ENCODE measurements at regions not wholly inside any gene's neighbourhood (a gene's known extent, or its start where the extent isn't known, plus 50 kb on each side); places are given as distances from the start of the nearest gene placed in this dataset.

DNA sequence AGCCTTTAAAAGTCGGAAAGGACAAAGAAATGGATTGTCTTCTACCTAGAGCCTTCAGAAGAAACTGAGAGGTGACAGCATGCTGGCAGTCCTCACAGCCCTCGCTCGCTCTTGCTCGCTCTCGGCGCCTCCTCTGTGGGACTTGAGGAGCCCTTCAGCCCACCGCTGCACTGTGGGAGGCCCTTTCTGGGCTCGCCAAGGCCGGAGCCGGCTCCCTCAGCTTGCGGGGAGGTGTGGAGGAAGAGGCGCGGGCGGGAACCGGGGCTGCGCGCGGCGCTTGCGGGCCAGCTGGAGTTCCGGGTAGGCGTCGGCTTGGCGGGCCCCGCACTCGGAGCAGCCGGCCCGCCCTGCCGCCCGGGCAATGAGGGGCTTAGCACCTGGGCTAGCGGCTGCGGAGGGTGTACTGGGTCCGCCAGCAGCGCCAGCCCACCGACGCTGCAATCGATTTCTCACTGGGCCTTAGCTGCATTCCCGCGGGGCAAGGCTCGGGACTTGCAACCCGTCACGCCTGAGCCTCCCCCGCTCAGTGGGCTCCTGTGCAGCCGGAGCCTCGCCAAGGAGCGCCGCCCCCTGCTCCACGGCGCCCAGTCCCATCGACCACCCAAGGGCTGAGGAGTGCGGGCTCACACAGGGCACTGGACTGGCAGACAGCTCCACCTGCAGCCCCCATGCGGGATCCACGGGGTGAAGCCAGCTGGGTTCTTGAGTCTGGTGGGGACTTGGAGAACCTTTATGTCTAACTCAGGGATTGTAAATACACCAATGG lies 953.8 kb upstream of the GBE1 start:
- no peak for TF ChIP-seq POLR2A (IDR thresholded peaks at IDR 0.05)
- TF ChIP-seq, protein P1, sequence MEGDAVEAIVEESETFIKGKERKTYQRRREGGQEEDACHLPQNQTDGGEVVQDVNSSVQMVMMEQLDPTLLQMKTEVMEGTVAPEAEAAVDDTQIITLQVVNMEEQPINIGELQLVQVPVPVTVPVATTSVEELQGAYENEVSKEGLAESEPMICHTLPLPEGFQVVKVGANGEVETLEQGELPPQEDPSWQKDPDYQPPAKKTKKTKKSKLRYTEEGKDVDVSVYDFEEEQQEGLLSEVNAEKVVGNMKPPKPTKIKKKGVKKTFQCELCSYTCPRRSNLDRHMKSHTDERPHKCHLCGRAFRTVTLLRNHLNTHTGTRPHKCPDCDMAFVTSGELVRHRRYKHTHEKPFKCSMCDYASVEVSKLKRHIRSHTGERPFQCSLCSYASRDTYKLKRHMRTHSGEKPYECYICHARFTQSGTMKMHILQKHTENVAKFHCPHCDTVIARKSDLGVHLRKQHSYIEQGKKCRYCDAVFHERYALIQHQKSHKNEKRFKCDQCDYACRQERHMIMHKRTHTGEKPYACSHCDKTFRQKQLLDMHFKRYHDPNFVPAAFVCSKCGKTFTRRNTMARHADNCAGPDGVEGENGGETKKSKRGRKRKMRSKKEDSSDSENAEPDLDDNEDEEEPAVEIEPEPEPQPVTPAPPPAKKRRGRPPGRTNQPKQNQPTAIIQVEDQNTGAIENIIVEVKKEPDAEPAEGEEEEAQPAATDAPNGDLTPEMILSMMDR (IDR thresholded peaks at IDR 0.05), result no peak
- WGBS, 4 donors, result 87 to 94% (median 88%) methylated on average over 19 to 53 of the region's 53 CpGs
- no peak for DNase-seq
- Histone ChIP-seq H3K4me1 (replicated peaks in 1 of 2) (no peaks in the 10 kb centered on the region), H3K4me3 (no peak overlapping the region), H3K27ac (no peak overlapping the region), H3K36me3 (replicated peaks in 1 of 2) (no peaks in the 10 kb centered on the region), H3K9me3 (replicated peaks in 1 of 3) (no peaks in the 10 kb centered on the region), H3K27me3 (no peaks in the 10 kb centered on the region)
- intact Hi-C loops (cut with DNase I), result no loop called here

- no peak overlapping the region for H3K27ac ChIP-seq
- no peaks in the 10 kb centered on the region for H3K27me3 ChIP-seq
- no peak for TF ChIP-seq POLR2A (IDR thresholded peaks at IDR 0.05)
- TF ChIP-seq, protein P1 (IDR thresholded peaks at IDR 0.05), result peak in 2 of 6 experiments; percentile 27 to 32
- intact Hi-C loops (cut with DNase I), result no loop called here
- DNase-seq, result peak in 3 of 7 donors; percentile 4 to 20 (median 18)
- 57 to 68% (median 64%) methylated on average over 1 to 4 of the region's 4 CpGs for WGBS, 4 donors
- no peak overlapping the region for H3K4me3 ChIP-seq
- no peaks in the 10 kb centered on the region for H3K9me3 ChIP-seq (replicated peaks in 1 of 3)
- no peaks in the 10 kb centered on the region for H3K4me1 ChIP-seq (replicated peaks in 1 of 2)
- no peaks in the 10 kb centered on the region for H3K36me3 ChIP-seq (replicated peaks in 1 of 2)
Observed at GRCh38 chr3:82707035-82707434, 945.6 kb upstream of the GBE1 start.

- WGBS, 4 donors, result 40 to 57% (median 46%) methylated on average over 3 of the region's 3 CpGs
- no peaks in the 10 kb centered on the region for H3K36me3 ChIP-seq (replicated peaks in 1 of 2)
- no peaks in the 10 kb centered on the region for H3K4me1 ChIP-seq (replicated peaks in 1 of 2)
- H3K27ac ChIP-seq, result no peak overlapping the region
- no peak for TF ChIP-seq POLR2A (IDR thresholded peaks at IDR 0.05)
- TF ChIP-seq, protein P1 (IDR thresholded peaks at IDR 0.05), result no peak
- DNase-seq, result no peak
- intact Hi-C loops (cut with DNase I), result no loop called here
- no peak overlapping the region for H3K4me3 ChIP-seq
- H3K9me3 ChIP-seq (replicated peaks in 1 of 3), result no peaks in the 10 kb centered on the region
- no peaks in the 10 kb centered on the region for H3K27me3 ChIP-seq
Observed at GRCh38 chr3:82685761-82686160, 924.3 kb upstream of the GBE1 start.

DNA sequence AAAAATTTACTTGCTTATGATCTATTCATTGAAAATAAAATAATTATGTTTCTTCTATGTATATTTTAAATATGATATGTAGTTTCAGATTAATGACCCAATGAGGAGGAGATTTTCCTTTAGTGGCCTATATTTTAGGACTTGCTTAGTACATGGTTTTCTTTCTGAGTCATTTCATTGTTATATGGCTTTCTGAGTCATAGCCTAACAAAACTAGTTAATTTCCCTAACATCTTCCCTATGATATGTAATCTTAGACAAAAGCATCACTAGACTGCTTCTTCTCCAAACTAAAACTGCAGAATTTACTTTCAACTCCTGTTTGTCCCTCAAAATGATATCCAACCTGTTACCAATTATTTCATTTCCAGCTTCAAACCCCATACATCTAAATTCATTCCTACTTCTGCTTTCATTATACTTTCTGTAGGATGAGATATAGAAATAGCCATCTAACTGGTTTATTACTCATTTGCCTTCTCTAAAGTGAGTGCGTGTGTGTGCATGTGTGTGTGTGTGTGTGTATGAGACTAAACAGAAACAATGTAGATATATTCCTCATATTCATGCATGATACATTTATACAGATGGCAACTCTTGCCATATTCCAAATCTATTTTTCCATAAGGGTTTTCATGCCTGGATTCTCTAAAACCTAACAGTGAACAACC lies 915.0 kb upstream of the GBE1 start:
- H3K4me1 ChIP-seq (replicated peaks in 1 of 2), result no peaks in the 10 kb centered on the region
- no peak overlapping the region for H3K4me3 ChIP-seq
- no peak overlapping the region for H3K27ac ChIP-seq
- intact Hi-C loops (cut with DNase I), result no loop called here
- no peaks in the 10 kb centered on the region for H3K27me3 ChIP-seq
- DNase-seq, result no peak
- TF ChIP-seq POLR2A (IDR thresholded peaks at IDR 0.05), result no peak
- TF ChIP-seq, protein P1 (IDR thresholded peaks at IDR 0.05), result no peak
- H3K36me3 ChIP-seq (replicated peaks in 1 of 2), result no peaks in the 10 kb centered on the region
- H3K9me3 ChIP-seq (replicated peaks in 1 of 3), result no peaks in the 10 kb centered on the region
- WGBS, 4 donors, result 57 to 87% (median 78%) methylated on average over 1 of the region's 1 CpG
